ENCODE measurements at regions not wholly inside any gene's neighbourhood (a gene's known extent, or its start where the extent isn't known, plus 50 kb on each side); places are given as distances from the start of the nearest gene placed in this dataset.

DNA sequence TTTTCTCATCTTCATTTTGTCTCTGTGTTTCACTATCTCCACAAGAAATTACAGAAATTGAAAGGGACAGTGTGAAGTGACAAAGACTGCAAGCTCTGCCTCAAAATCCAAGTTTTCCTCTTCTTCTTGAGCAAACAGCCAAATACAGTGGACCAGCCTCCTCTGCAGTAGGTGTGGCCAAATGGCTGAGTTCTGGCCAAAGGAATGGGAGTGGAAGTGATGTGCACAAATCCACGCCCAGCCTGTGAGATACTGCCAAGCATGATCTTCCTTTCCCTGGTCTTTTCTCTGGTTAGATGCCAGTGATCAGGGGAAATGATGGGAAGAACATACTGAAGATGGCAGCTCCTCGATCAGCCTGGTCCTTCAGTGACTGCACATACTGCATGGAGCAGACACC lies 111.0 kb upstream of the CPNE4 start:
- Histone ChIP-seq H4K20me1 (ENCODE audit: insufficient read depth, low read length) (no peaks in the 10 kb centered on the region), H3K36me3 (ENCODE audit: insufficient read depth, low read length) (no peaks in the 10 kb centered on the region), H3K27ac (ENCODE audit: low read depth, low read length) (no peak overlapping the region), H3K4me3 (ENCODE audit: insufficient read depth, low read length) (no peak overlapping the region), H3K4me2 (ENCODE audit: insufficient read depth, low read length) (no peak overlapping the region), H3K79me2 (ENCODE audit: insufficient read depth, low read length) (no peaks in the 10 kb centered on the region), H3K27me3 (ENCODE audit: insufficient read depth, low read length) (no peaks in the 10 kb centered on the region), H3K9me3 (ENCODE audit: low read depth, low read length) (no peaks in the 10 kb centered on the region), H2AFZ (ENCODE audit: low read length) (no peak overlapping the region), H3K4me1 (ENCODE audit: insufficient read depth, low read length) (no peaks in the 10 kb centered on the region)
- no peak for DNase-seq (ENCODE audit: insufficient read length, low spot score, missing footprints)
- TF ChIP-seq, protein P1, sequence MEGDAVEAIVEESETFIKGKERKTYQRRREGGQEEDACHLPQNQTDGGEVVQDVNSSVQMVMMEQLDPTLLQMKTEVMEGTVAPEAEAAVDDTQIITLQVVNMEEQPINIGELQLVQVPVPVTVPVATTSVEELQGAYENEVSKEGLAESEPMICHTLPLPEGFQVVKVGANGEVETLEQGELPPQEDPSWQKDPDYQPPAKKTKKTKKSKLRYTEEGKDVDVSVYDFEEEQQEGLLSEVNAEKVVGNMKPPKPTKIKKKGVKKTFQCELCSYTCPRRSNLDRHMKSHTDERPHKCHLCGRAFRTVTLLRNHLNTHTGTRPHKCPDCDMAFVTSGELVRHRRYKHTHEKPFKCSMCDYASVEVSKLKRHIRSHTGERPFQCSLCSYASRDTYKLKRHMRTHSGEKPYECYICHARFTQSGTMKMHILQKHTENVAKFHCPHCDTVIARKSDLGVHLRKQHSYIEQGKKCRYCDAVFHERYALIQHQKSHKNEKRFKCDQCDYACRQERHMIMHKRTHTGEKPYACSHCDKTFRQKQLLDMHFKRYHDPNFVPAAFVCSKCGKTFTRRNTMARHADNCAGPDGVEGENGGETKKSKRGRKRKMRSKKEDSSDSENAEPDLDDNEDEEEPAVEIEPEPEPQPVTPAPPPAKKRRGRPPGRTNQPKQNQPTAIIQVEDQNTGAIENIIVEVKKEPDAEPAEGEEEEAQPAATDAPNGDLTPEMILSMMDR (IDR thresholded peaks at IDR 0.05; ENCODE audit: extremely low read depth, low read depth, low read length): no peak

DNA sequence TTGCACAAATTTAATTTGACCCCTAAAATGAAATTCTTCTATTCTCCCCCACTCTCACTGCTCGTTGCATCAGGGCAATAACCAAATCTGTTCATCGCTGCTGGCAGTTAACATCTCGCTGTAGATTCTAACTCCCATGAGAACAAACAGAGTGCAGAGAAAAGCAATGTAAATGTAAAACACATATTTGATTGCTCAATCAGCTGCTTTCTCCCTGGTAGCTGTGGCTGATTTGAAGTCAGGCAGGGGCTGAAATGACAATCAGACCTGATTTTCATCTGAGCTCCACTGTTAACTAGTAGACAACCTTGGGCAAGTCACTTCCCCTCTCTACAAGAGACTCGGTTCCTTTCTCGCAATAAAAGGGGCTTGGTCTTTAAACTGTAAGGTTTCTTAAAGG lies 119.8 kb upstream of the CPNE4 start:
- no peak for DNase-seq (ENCODE audit: insufficient read length, low spot score, missing footprints)
- H3K9me3 ChIP-seq (ENCODE audit: low read depth, low read length): no peaks in the 10 kb centered on the region
- no peak overlapping the region for H3K4me3 ChIP-seq (ENCODE audit: insufficient read depth, low read length)
- no peak overlapping the region for H3K27ac ChIP-seq (ENCODE audit: low read depth, low read length)
- H3K79me2 ChIP-seq (ENCODE audit: insufficient read depth, low read length): no peaks in the 10 kb centered on the region
- TF ChIP-seq, protein P1 (IDR thresholded peaks at IDR 0.05; ENCODE audit: extremely low read depth, low read depth, low read length): no peak
- H3K4me2 ChIP-seq (ENCODE audit: insufficient read depth, low read length): no peak overlapping the region
- H3K4me1 ChIP-seq (ENCODE audit: insufficient read depth, low read length): no peaks in the 10 kb centered on the region
- no peaks in the 10 kb centered on the region for H3K27me3 ChIP-seq (ENCODE audit: insufficient read depth, low read length)
- no peaks in the 10 kb centered on the region for H4K20me1 ChIP-seq (ENCODE audit: insufficient read depth, low read length)
- H2AFZ ChIP-seq (ENCODE audit: low read length): no peak overlapping the region
- H3K36me3 ChIP-seq (ENCODE audit: insufficient read depth, low read length): no peaks in the 10 kb centered on the region

DNA sequence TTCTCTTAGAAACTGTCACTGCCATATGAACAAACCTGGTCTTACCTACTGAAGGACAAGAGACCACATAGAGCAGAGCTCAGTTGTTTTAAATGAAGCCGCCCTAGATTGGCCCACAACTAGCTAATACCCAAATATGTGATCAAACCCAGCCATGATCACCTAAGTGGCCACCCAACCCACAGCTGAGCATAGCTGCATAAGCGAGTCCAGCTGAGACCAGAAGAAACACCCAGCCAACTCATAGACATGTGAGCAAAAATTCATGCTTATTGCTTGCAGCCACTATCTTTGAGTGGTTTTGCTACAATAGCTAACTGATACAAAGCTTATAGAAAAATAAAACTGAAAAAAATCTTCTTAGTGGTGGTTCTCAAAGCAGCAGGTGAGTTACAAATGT lies 124.3 kb upstream of the CPNE4 start:
- H2AFZ ChIP-seq (ENCODE audit: low read length): no peak overlapping the region
- H3K9me3 ChIP-seq (ENCODE audit: low read depth, low read length): no peaks in the 10 kb centered on the region
- H4K20me1 ChIP-seq (ENCODE audit: insufficient read depth, low read length): no peaks in the 10 kb centered on the region
- TF ChIP-seq, protein P1 (IDR thresholded peaks at IDR 0.05; ENCODE audit: extremely low read depth, low read depth, low read length): no peak
- H3K27ac ChIP-seq (ENCODE audit: low read depth, low read length): no peak overlapping the region
- no peaks in the 10 kb centered on the region for H3K4me1 ChIP-seq (ENCODE audit: insufficient read depth, low read length)
- no peaks in the 10 kb centered on the region for H3K27me3 ChIP-seq (ENCODE audit: insufficient read depth, low read length)
- no peak overlapping the region for H3K4me3 ChIP-seq (ENCODE audit: insufficient read depth, low read length)
- no peaks in the 10 kb centered on the region for H3K36me3 ChIP-seq (ENCODE audit: insufficient read depth, low read length)
- no peak for DNase-seq (ENCODE audit: insufficient read length, low spot score, missing footprints)
- H3K79me2 ChIP-seq (ENCODE audit: insufficient read depth, low read length): no peaks in the 10 kb centered on the region
- H3K4me2 ChIP-seq (ENCODE audit: insufficient read depth, low read length): no peak overlapping the region

DNA sequence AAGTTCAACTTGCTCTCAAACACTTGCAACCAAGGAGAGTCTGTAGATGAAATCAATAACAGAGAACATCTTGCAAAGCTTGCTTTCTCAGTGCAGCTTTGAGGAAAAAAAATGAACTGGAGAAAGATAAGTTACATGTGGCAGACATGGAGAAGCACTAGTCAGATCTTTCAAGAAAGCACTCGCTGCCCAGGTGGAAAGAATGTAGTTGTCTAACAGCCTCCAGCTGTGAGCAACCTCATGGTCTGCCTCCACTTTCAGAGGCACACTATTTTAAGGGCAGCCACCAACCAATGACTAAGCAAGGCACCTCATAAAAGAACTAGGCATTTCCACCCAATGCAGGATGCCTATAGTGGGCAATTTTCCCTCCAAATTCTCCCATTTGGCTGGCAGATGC lies 125.4 kb upstream of the CPNE4 start:
- Histone ChIP-seq H3K4me2 (ENCODE audit: insufficient read depth, low read length) (no peak overlapping the region), H3K79me2 (ENCODE audit: insufficient read depth, low read length) (no peaks in the 10 kb centered on the region), H3K27me3 (ENCODE audit: insufficient read depth, low read length) (no peaks in the 10 kb centered on the region), H3K4me3 (ENCODE audit: insufficient read depth, low read length) (no peak overlapping the region), H3K27ac (ENCODE audit: low read depth, low read length) (no peak overlapping the region), H3K4me1 (ENCODE audit: insufficient read depth, low read length) (no peaks in the 10 kb centered on the region), H3K36me3 (ENCODE audit: insufficient read depth, low read length) (no peaks in the 10 kb centered on the region), H3K9me3 (ENCODE audit: low read depth, low read length) (no peaks in the 10 kb centered on the region), H4K20me1 (ENCODE audit: insufficient read depth, low read length) (no peaks in the 10 kb centered on the region), H2AFZ (ENCODE audit: low read length) (no peak overlapping the region)
- no peak for DNase-seq (ENCODE audit: insufficient read length, low spot score, missing footprints)
- TF ChIP-seq, protein P1 (IDR thresholded peaks at IDR 0.05; ENCODE audit: extremely low read depth, low read depth, low read length): no peak
